GM18909 (cell line): ENCODE measurements at regions not wholly inside any gene's neighbourhood (a gene's known extent, or its start where the extent isn't known, plus 50 kb on each side); places are given as distances from the start of the nearest gene placed in this dataset.
"Not testable (repeated sequence)": the region's sequence is repeated elsewhere in the genome, so short reads cannot be mapped to it uniquely, and the experiment has no call there.

Source experiments
- ATAC-seq: cut with Tn5 transposase; IDR thresholded peaks from one replicate; pipeline ENCODE4 v1.9.1; 2021; ENCODE audit warnings: mild to moderate bottlenecking; ENCODE audit not compliant: unreplicated experiment, poor library complexity

GRCh38 chr13:69287050-69287698 lies 820.5 kb upstream of the ATXN8OS start:
- ATAC-seq: no peak

DNA sequence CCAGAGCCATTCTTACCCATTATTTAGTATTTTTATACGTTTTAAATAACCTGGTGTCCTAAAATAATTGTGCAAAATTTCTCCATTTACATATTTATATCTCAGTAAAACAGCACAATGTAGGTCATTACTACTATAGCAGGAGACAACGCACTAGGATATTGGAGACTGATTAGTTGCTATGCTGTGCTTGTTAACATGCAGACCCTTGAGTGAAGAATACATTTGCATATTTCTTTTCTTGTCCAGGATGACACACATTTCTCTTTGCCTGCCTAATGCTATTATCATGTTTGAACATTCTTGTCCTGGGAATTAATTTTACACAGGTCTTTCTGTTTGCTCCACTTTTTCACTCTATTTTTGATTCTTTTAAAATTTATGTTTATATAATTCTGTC lies 823.8 kb upstream of the ATXN8OS start:
- ATAC-seq: no peak

DNA sequence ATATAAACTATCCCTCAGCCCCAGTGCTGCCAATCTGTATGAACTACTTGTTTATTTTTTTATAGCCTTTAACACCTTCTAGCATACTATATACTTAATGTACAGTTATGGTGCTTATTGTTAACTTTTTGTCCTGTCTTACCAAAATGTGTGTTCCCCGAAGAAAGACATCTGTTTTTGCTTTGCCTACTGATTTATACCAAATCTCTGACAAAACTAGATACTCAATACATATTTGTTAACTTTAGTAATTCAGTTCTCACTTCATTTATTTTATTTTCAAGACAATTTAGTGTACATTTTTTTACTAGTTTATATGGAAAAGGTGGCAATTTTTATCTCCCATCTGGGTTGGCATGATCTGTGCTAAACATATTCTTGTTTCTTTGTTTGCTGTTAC lies 824.3 kb upstream of the ATXN8OS start:
- no peak for ATAC-seq

GRCh38 chr13:69280399-69280798 lies 827.2 kb upstream of the ATXN8OS start:
- no peak for ATAC-seq

- no peak for ATAC-seq
Measured at GRCh38 chr13:69279213-69279612, 828.4 kb upstream of the ATXN8OS start.

DNA sequence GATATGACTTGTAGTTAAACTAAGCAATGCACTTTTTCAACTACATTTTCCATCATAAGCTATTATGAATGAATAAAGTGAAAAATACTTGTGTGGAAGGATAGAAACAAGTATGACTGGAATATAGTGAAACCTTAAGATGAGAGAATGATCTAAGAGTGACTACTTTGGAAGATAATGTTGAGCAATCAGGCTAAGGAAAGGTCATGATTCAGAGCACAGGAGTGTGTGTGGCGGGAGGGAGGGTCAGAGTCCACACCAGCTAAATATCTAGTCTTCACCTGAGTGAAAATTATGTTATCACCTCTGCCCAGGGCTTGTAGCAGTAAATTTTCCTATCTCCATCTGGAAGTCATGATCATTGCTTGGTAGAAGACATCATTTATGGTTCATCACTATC lies 833.4 kb upstream of the ATXN8OS start:
- no peak for ATAC-seq

GRCh38 chr13:69264362-69265334 lies 843.0 kb upstream of the ATXN8OS start:
- ATAC-seq: no peak

DNA sequence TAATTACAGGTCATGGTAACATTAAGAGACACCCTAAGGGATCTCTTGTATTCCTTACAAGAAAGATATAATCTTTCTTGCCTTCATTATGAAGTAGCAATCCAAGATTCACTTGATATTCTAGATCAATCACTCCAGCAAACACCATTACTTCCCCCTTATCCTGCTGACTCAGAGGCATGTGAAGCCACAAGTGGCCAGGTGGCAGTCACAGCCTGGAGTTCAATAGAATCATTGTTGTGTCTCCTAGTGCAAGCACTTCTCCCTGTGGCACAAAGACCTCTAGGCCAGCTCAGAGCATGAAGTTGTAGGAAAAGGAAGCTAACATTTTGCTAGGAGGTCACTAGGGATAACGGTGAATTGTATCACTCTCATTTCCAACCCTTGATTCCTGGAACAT lies 864.3 kb upstream of the ATXN8OS start:
- ATAC-seq: no peak

DNA sequence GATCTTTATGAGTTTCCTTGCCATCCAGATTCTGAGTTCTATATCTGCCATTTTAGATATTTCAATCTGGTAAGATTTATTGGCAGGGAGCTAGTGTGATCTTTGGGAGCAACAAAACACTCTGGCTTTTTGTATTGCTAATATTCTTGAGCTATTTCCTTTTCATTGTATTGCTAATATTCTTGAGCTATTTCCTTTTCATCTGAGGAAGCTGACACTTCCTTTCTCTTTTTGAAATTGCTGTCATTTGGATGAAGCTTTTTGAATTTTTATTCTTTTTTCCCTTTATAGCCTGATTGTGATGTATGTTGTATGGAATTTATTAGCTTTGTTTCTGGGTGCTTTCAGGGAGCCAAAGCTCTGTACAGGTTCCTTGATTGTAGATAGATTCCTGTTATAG lies 873.5 kb upstream of the ATXN8OS start:
- no peak for ATAC-seq

- no peak for ATAC-seq
Measured at GRCh38 chr13:69226427-69226826, 881.2 kb upstream of the ATXN8OS start.

DNA sequence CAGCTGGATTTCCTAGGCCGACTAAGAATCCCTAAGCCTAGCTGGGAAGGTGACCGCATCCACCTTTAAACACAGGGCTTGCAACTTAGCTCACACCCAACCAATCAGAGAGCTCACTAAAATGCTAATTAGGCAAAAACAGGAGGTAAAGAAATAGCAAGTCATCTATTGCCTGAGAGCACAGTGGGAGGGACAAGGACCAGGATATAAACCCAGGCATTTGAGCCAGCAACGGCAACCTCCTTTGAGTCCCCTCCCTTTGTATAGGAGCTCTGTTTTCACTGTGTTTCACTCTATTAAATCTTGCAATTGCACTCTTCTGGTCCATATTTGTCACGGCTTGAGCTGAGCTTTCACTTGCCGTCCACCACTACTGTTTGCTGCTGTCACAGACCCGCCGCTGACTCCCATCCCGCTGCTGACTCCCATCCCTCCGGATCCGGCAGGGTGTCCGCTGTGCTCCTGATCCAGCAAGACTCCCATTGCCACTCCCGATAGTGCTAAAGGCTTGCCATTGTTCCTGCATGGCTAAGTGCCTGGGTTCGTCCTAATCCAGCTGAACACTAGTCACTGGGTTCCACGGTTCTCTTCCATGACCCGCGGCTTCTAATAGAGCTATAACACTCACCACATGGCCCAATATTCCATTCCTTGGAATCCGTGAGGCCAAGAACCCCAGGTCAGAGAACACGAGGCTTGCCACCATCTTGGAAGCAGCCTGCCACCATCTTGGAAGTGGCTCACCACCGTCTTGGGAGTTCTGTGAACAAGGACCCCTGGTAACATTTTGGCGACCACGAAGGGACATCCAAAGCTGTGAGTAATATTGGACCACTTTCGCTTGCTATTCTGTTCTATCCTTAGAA lies 885.8 kb upstream of the ATXN8OS start:
- not testable (repeated sequence) for ATAC-seq

DNA sequence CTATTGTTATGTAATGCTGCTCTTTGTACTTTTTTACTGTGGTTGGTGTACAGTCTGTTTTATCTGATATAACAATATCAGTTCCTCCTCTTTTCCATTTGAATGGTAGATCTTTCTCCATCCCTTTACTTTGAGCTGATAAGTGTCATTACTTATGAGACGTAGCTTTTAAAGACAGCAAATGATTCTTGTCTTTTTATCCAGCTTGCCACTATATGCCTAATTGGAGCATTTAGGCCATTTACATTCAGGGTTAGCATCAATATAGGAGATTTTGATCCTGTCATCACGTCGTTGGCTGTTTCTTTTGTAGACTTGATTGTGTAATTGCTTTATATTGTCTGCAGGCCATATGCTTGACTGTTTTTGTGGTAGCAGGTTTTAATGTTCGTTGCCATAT lies 894.2 kb upstream of the ATXN8OS start:
- ATAC-seq: no peak

DNA sequence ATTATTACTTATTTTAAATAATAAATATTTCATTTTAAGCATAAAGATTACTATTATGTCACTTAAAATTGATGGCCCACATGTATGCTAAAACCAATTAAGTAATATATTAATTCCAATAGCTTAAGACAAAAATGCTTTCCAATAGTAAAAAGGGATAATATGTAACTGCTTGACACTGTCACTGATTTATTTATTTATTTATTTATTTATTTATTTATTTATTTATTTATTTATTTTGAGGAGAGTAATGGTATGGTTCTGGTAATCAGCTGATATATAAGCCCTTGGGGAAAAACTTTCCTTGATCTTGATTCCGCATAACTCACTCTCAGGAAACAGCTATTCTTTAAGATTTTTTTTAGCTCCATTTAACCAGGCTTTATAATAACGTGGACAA lies 903.0 kb upstream of the ATXN8OS start:
- no peak for ATAC-seq

- ATAC-seq: no peak
Measured at GRCh38 chr13:69202996-69203395, 904.6 kb upstream of the ATXN8OS start.

DNA sequence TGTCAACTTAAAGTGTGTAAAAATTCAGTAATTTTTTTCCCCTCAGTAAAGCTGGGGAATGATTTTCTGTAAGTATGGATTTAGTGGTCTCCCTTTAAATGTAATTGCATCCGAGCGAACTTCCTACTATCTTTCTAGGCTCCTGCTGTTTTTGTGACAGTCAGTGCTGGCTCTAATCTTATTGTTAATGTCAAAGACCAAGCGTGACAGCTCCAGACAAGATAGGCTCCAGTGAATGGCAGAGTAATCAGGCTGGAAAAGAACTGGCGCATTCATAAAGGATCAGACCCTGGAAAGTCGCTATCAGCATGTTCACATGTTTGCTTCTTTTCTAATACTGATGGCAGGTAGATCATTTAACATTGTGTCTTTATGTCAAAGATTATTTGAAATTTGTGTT lies 908.0 kb upstream of the ATXN8OS start:
- ATAC-seq: no peak

DNA sequence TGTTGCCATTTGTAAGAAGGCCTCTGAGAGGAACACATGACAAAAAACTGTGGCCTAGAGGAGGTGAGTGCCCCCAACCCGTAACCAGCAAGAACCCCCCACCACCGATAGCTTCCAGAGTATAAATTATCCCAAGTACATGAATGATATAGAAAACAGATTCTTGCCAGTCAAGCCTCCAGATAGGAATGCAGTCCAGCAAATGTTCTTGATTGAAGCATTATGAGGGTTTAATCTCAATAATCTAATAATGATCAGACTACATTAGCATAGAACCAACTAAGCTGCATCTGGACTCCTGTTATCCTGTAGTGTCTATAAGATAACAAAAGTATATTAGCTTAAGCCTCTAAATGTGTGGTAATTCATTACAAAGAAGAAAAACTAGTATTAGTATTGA lies 908.9 kb upstream of the ATXN8OS start:
- ATAC-seq: no peak

DNA sequence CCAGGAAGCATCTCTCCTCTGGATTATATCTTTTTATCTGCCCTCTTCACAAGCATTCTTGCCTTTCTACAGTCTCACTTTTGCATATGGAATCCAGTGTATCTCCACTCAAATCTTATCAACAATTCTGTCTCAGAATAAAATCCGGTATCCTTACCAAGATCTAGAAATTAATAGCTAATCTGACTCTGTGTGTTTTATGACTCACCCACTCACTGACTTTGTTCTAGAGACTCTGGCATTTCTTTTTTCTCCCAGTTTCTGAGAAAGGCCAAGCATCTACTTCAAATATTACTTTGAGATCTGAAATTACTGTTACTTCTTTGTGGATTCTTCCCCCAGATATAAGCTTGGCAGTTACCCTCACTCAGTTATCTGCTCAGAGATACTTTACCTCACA lies 913.5 kb upstream of the ATXN8OS start:
- ATAC-seq: no peak

- no peak for ATAC-seq
Measured at GRCh38 chr13:69180034-69180433, 927.6 kb upstream of the ATXN8OS start.

DNA sequence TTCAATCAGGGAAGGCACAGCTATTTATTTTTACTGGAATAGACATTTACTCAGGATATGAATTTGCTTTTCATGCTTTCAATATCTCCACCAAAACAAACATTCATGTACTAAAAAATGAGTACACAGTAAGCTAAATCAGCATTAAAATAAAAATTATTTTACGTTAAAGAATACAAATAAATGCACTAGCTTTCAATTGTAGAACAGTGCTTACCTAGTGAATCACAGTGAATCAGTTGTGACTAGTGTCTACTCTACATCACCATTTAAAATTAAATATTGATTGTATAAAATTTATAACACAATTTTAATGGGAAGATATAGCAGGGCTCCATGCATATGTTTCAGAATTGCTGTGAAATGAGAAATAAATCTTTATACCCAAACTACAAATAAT lies 929.6 kb upstream of the ATXN8OS start:
- ATAC-seq: no peak

DNA sequence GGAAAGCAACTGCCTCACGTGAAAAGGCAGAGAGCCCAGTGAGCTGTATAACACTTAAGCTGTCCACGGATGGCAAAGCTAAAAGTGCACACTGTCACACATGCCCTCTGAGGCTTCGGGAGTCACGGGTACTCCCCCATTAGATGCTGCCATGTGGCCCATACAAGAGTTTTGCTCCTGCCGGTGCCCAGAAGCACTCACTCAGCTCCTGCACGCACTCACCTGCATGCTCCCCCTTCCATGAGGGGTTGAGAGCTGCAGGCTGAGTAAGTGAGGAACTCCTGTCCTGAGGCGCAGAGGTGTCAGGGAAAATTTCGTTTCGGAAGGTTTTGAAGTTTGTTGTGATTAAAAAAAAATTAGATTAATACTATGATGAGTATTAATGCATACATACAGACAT lies 939.2 kb upstream of the ATXN8OS start:
- no peak for ATAC-seq

DNA sequence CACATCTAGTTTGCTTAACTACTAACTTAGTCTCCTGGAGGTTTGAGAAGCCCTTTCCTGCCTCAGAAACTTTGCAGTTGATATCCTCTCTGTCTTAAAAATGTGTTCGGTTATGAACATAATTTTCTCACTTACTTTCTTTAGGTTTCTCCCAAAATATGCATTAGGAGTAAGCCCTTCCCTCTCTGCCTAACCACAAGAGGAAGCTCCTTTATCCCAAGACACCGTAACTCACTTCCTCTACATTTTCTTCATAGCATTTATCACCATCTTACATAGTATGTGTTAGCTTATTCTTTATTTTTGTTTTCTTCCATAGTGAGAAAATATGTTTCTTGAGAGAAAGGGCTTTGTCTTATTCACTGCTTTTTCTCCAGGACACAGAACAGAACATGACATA lies 952.5 kb upstream of the ATXN8OS start:
- ATAC-seq: no peak
